ENCODE measurements at regions not wholly inside any gene's neighbourhood (a gene's known extent, or its start where the extent isn't known, plus 50 kb on each side); places are given as distances from the start of the nearest gene placed in this dataset.

- Histone ChIP-seq H3K79me2 (ENCODE audit: low read length) (no peaks in the 10 kb centered on the region), H3K9ac (ENCODE audit: low read length) (no peak overlapping the region), H3K27ac (ENCODE audit: low read length) (no peak overlapping the region), H3K4me3 (ENCODE audit: low read length) (no peak overlapping the region), H3K9me2 (replicated peaks; ENCODE audit: insufficient read depth, low read length) (no peaks in the 10 kb centered on the region), H4K20me1 (ENCODE audit: insufficient read depth, low read length) (no peaks in the 10 kb centered on the region), H3K9me3 (replicated peaks; ENCODE audit: insufficient read depth, low read length) (no peaks in the 10 kb centered on the region), H3F3A (ENCODE audit: insufficient read depth, low read length) (no peaks in the 10 kb centered on the region), H3K36me3 (replicated peaks; ENCODE audit: insufficient read depth, low read length) (no peaks in the 10 kb centered on the region), H3K4me2 (ENCODE audit: low read depth, low read length) (no peak overlapping the region), H3K27me3 (replicated peaks; ENCODE audit: insufficient read depth, low read length) (no peaks in the 10 kb centered on the region), H3K4me1 (ENCODE audit: low read length) (no peaks in the 10 kb centered on the region), H2AFZ (ENCODE audit: low read length) (no peak overlapping the region)
- TF ChIP-seq EZH2phosphoT487 (IDR thresholded peaks at IDR 0.05; ENCODE audit: low read length), result no peak
- TF ChIP-seq CTCF (IDR thresholded peaks at IDR 0.05; ENCODE audit: low read length), result no peak
- no peak for TF ChIP-seq EZH2 (optimal IDR thresholded peaks at IDR 0.05; ENCODE audit: low read depth, low read length)
- no peak for DNase-seq
These were observed 119.7 kb upstream of the ABCA1 start for GRCh38 chr9:105047742-105048041.

GRCh38 chr9:105048331-105048730, 120.4 kb upstream of the ABCA1 start:
- Histone ChIP-seq H3K27me3 (replicated peaks; ENCODE audit: insufficient read depth, low read length) (no peaks in the 10 kb centered on the region), H4K20me1 (ENCODE audit: insufficient read depth, low read length) (no peaks in the 10 kb centered on the region), H3K4me1 (ENCODE audit: low read length) (no peaks in the 10 kb centered on the region), H3K27ac (ENCODE audit: low read length) (no peak overlapping the region), H3K9me2 (replicated peaks; ENCODE audit: insufficient read depth, low read length) (no peaks in the 10 kb centered on the region), H2AFZ (ENCODE audit: low read length) (no peak overlapping the region), H3K9ac (ENCODE audit: low read length) (no peak overlapping the region), H3K4me3 (ENCODE audit: low read length) (no peak overlapping the region), H3K79me2 (ENCODE audit: low read length) (no peaks in the 10 kb centered on the region), H3K9me3 (replicated peaks; ENCODE audit: insufficient read depth, low read length) (no peaks in the 10 kb centered on the region), H3K36me3 (replicated peaks; ENCODE audit: insufficient read depth, low read length) (no peaks in the 10 kb centered on the region), H3K4me2 (ENCODE audit: low read depth, low read length) (no peak overlapping the region), H3F3A (ENCODE audit: insufficient read depth, low read length) (no peaks in the 10 kb centered on the region)
- TF ChIP-seq EZH2phosphoT487 (IDR thresholded peaks at IDR 0.05; ENCODE audit: low read length) (no peak), EZH2 (optimal IDR thresholded peaks at IDR 0.05; ENCODE audit: low read depth, low read length) (no peak)
- no peak for DNase-seq

- DNase-seq, result no peak
- no peaks in the 10 kb centered on the region for H4K20me1 ChIP-seq (ENCODE audit: insufficient read depth, low read length)
- H3F3A ChIP-seq (ENCODE audit: insufficient read depth, low read length), result no peaks in the 10 kb centered on the region
These were observed 122.3 kb upstream of the ABCA1 start for GRCh38 chr9:105050296-105050695.

More at GRCh38 chr9:105050296-105050695, 122.3 kb upstream of the ABCA1 start:
- H2AFZ ChIP-seq (ENCODE audit: low read length), result no peak overlapping the region
- no peaks in the 10 kb centered on the region for H3K79me2 ChIP-seq (ENCODE audit: low read length)
- H3K4me3 ChIP-seq (ENCODE audit: low read length), result no peak overlapping the region
- H3K4me2 ChIP-seq (ENCODE audit: low read depth, low read length), result no peak overlapping the region
- no peaks in the 10 kb centered on the region for H3K36me3 ChIP-seq (replicated peaks; ENCODE audit: insufficient read depth, low read length)
- H3K4me1 ChIP-seq (ENCODE audit: low read length), result no peaks in the 10 kb centered on the region
- H3K27me3 ChIP-seq (replicated peaks; ENCODE audit: insufficient read depth, low read length), result no peaks in the 10 kb centered on the region
- no peaks in the 10 kb centered on the region for H3K9me3 ChIP-seq (replicated peaks; ENCODE audit: insufficient read depth, low read length)
- TF ChIP-seq EZH2phosphoT487 (IDR thresholded peaks at IDR 0.05; ENCODE audit: low read length) (no peak), CTCF (IDR thresholded peaks at IDR 0.05; ENCODE audit: low read length) (no peak), EZH2 (optimal IDR thresholded peaks at IDR 0.05; ENCODE audit: low read depth, low read length) (no peak)
- no peak overlapping the region for H3K27ac ChIP-seq (ENCODE audit: low read length)
- no peaks in the 10 kb centered on the region for H3K9me2 ChIP-seq (replicated peaks; ENCODE audit: insufficient read depth, low read length)
- no peak overlapping the region for H3K9ac ChIP-seq (ENCODE audit: low read length)
